ENCODE measurements at regions not wholly inside any gene's neighbourhood (a gene's known extent, or its start where the extent isn't known, plus 50 kb on each side); places are given as distances from the start of the nearest gene placed in this dataset.
A peak's percentile ranks its signal among the peaks of the same experiment; 100 is the strongest.

GRCh38 chr2:196239622-196240587 lies 68.5 kb upstream of the STK17B start:
- Histone ChIP-seq H3K9me3 (ENCODE audit: control insufficient read depth, insufficient read depth, low read length) (no peaks in the 10 kb centered on the region), H3K27me3 (ENCODE audit: control insufficient read depth, insufficient read depth, low read length) (no peaks in the 10 kb centered on the region), H3K4me1 (ENCODE audit: control insufficient read depth, insufficient read depth, low read length) (peaks cover 61% of the 10 kb centered on the region), H3K36me3 (ENCODE audit: control insufficient read depth, insufficient read depth, low read length) (no peaks in the 10 kb centered on the region), H3K4me3 (ENCODE audit: low read length) (peak overlapping the region; percentile 9), H3K27ac (ENCODE audit: low read length) (peak overlapping the region; percentile 91)
- no peaks in the 10 kb centered on the region for H3K36me3 Mint-ChIP-seq
- TF ChIP-seq, protein P1, sequence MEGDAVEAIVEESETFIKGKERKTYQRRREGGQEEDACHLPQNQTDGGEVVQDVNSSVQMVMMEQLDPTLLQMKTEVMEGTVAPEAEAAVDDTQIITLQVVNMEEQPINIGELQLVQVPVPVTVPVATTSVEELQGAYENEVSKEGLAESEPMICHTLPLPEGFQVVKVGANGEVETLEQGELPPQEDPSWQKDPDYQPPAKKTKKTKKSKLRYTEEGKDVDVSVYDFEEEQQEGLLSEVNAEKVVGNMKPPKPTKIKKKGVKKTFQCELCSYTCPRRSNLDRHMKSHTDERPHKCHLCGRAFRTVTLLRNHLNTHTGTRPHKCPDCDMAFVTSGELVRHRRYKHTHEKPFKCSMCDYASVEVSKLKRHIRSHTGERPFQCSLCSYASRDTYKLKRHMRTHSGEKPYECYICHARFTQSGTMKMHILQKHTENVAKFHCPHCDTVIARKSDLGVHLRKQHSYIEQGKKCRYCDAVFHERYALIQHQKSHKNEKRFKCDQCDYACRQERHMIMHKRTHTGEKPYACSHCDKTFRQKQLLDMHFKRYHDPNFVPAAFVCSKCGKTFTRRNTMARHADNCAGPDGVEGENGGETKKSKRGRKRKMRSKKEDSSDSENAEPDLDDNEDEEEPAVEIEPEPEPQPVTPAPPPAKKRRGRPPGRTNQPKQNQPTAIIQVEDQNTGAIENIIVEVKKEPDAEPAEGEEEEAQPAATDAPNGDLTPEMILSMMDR (IDR thresholded peaks at IDR 0.05), result no peak
- H3K4me1 Mint-ChIP-seq, result peaks cover 64 to 74% of the 10 kb centered on the region in 2 donors
- H3K4me3 Mint-ChIP-seq, result peak overlapping the region; percentile 80
- no peaks in the 10 kb centered on the region for H3K27me3 Mint-ChIP-seq (ENCODE audit: low read depth in 2 of 2)
- peaks cover 0 to 4% of the 10 kb centered on the region in 2 donors for H3K9me3 Mint-ChIP-seq
- DNase-seq, result peak; percentile 74 to 92
- ATAC-seq, result peak; percentile 66 to 89 (median 84)
- WGBS (ENCODE audit: insufficient coverage), result 11% methylated on average over 6 of the region's 10 CpGs
- peak overlapping the region; percentile 97 for H3K27ac Mint-ChIP-seq
- intact Hi-C loops (cut with micrococcal nuclease), result loop anchor here (1.0 to 5.0 kb wide), 6 partner anchors 23 to 583 kb away; partner anchors contain the start of gene SLC39A10

DNA sequence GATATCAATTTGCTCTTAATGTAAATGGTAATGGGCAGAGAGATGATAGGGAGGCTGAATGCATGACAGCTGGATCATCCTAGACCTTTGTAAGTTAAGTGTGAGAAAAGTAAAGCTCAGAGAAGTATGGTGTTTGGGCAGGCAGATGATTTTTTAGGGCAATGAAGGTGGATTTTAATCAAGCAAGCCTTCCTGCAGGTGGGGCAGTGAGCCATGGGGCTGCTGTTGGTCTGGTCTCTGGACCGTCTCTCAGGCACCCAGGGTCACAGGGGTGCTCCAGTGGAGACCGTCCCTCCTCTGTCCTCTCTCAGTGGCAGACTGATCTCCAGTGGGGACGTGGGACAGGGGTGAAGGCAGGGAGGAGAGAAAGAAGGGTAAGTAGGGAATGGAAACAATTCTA lies 69.8 kb upstream of the STK17B start:
- no peaks in the 10 kb centered on the region for H3K9me3 ChIP-seq (ENCODE audit: control insufficient read depth, insufficient read depth, low read length)
- DNase-seq, result peak in 1 of 2 donors; percentile 20
- H3K36me3 ChIP-seq (ENCODE audit: control insufficient read depth, insufficient read depth, low read length), result no peaks in the 10 kb centered on the region
- no peaks in the 10 kb centered on the region for H3K36me3 Mint-ChIP-seq
- H3K27me3 ChIP-seq (ENCODE audit: control insufficient read depth, insufficient read depth, low read length), result no peaks in the 10 kb centered on the region
- TF ChIP-seq, protein P1 (IDR thresholded peaks at IDR 0.05), result no peak
- H3K4me3 Mint-ChIP-seq, result peak overlapping the region; percentile 80
- H3K4me1 ChIP-seq (ENCODE audit: control insufficient read depth, insufficient read depth, low read length), result peaks cover 51% of the 10 kb centered on the region
- H3K27ac ChIP-seq (ENCODE audit: low read length), result peak overlapping the region; percentile 91
- peaks cover 0 to 4% of the 10 kb centered on the region in 2 donors for H3K9me3 Mint-ChIP-seq
- intact Hi-C loops (cut with micrococcal nuclease), result loop anchor here (2.0 to 5.0 kb wide), 4 partner anchors 22 to 584 kb away; partner anchors contain the start of gene SLC39A10
- WGBS (ENCODE audit: insufficient coverage), result 67% methylated on average over 3 of the region's 3 CpGs
- ATAC-seq, result no peak
- peaks cover 59 to 86% of the 10 kb centered on the region in 2 donors for H3K4me1 Mint-ChIP-seq
- H3K27me3 Mint-ChIP-seq (ENCODE audit: low read depth in 2 of 2), result no peaks in the 10 kb centered on the region
- no peak overlapping the region for H3K4me3 ChIP-seq (ENCODE audit: low read length)
- peak overlapping the region; percentile 97 for H3K27ac Mint-ChIP-seq

DNA sequence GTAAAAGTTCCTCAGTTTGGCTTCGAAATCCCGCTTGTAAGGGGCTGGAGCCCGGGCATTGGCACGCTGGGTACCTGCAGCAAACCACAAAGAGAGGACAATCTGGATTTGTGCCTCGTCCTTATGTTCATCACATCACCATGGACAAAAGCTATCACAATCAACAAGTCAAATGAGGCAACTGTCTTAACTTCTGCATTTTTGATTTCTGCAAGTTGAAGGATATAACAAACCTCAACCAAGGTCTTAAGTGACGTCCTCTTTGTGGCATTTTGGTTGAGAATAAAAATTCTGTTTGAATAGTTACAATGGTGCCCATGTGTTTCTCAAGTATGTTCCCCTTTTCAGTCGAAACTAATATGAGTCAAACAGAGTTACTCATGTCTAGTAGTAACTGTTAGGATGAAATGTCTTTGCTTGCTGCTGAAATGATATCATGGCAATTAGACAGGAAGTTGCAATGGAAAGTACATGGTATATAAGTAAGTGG lies 70.8 kb upstream of the STK17B start:
- H3K4me3 ChIP-seq (ENCODE audit: low read length), result no peak overlapping the region
- H3K27me3 Mint-ChIP-seq (ENCODE audit: low read depth in 2 of 2), result no peaks in the 10 kb centered on the region
- TF ChIP-seq, protein P1 (IDR thresholded peaks at IDR 0.05), result no peak
- peak; percentile 76 to 86 (median 77) for ATAC-seq
- H3K9me3 ChIP-seq (ENCODE audit: control insufficient read depth, insufficient read depth, low read length), result no peaks in the 10 kb centered on the region
- H3K4me3 Mint-ChIP-seq, result peak overlapping the region; percentile 82
- H3K9me3 Mint-ChIP-seq, result peaks cover 0 to 4% of the 10 kb centered on the region in 2 donors
- H3K36me3 ChIP-seq (ENCODE audit: control insufficient read depth, insufficient read depth, low read length), result no peaks in the 10 kb centered on the region
- H3K27ac Mint-ChIP-seq, result peak overlapping the region; percentile 97
- H3K27ac ChIP-seq (ENCODE audit: low read length), result peak overlapping the region; percentile 91
- H3K27me3 ChIP-seq (ENCODE audit: control insufficient read depth, insufficient read depth, low read length), result no peaks in the 10 kb centered on the region
- peak in 1 of 2 donors; percentile 75 for DNase-seq
- H3K4me1 Mint-ChIP-seq, result peaks cover 51 to 76% of the 10 kb centered on the region in 2 donors
- WGBS (ENCODE audit: insufficient coverage), result 19% methylated on average over 7 of the region's 7 CpGs
- peaks cover 51% of the 10 kb centered on the region for H3K4me1 ChIP-seq (ENCODE audit: control insufficient read depth, insufficient read depth, low read length)
- H3K36me3 Mint-ChIP-seq, result no peaks in the 10 kb centered on the region
- intact Hi-C loops (cut with micrococcal nuclease), result loop anchor here (5.0 kb wide), 2 partner anchors 35 to 585 kb away; partner anchors contain the start of gene SLC39A10
